HepG2 (cell line): ENCODE measurements at regions not wholly inside any gene's neighbourhood (a gene's known extent, or its start where the extent isn't known, plus 50 kb on each side); places are given as distances from the start of the nearest gene placed in this dataset.

ENCODE experiments used
- HDAC1 ChIP-seq: sonication (generic); formaldehyde crosslinking; IDR thresholded peaks from 2 replicates; pipeline ENCODE4 v1.5.1; 2020; ENCODE audit warnings: mild to moderate bottlenecking, missing genetic modification reagents
- NFKBIZ ChIP-seq: IDR thresholded peaks from 2 replicates; pipeline ENCODE4 v1.6.1; 2018; ENCODE audit warnings: missing genetic modification reagents, missing compliant biosample characterization
- PHF21A ChIP-seq: sonication (generic); formaldehyde crosslinking; IDR thresholded peaks from 2 replicates; pipeline ENCODE4 v1.5.0; 2020; ENCODE audit warnings: mild to moderate bottlenecking, missing genetic modification reagents
- RAD21 ChIP-seq: fragments of 450-650 bp; formaldehyde crosslinking; IDR thresholded peaks from 2 replicates; pipeline ENCODE4 v1.5.0; 2020; ENCODE audit warnings: mild to moderate bottlenecking
- RXRB ChIP-seq: IDR thresholded peaks from 2 replicates; pipeline ENCODE4 v1.6.1; 2016; ENCODE audit warnings: borderline replicate concordance, missing genetic modification reagents, missing compliant biosample characterization
- SOX13 ChIP-seq, 3 experiments: fragments of 450-650 bp in 1 of 3; sonication (generic) in 1 of 3; formaldehyde crosslinking in 1 of 3; IDR thresholded peaks in 2 of 3; conservative IDR thresholded peaks in 1 of 3; 2 replicates each; pipeline versions ENCODE4 v1.5.0 to v1.6.1; 2016 to 2020; ENCODE audit warnings: antibody characterized with exemption in 1 of 3, mild to moderate bottlenecking in 1 of 3, missing compliant biosample characterization in 1 of 3, missing genetic modification reagents in 1 of 3, moderate library complexity in 1 of 3
- TP53 ChIP-seq: sonication (generic); formaldehyde crosslinking; conservative IDR thresholded peaks from 2 replicates; pipeline ENCODE4 v1.4.0; 2020; ENCODE audit warnings: missing genetic modification reagents
- ZNF205 ChIP-seq: IDR thresholded peaks from 2 replicates; pipeline ENCODE4 v1.6.1; 2018; ENCODE audit warnings: missing biosample characterization, missing genetic modification reagents
- ZNF383 ChIP-seq: sonication (generic); formaldehyde crosslinking; IDR thresholded peaks from 2 replicates; pipeline ENCODE4 v1.4.0; 2020; ENCODE audit warnings: missing genetic modification reagents, mild to moderate bottlenecking, borderline replicate concordance
- ZNF761 ChIP-seq: sonication (generic); formaldehyde crosslinking; conservative IDR thresholded peaks from 2 replicates; pipeline ENCODE4 v1.4.0; 2020; ENCODE audit warnings: mild to moderate bottlenecking, missing genetic modification reagents
- ZSCAN29 ChIP-seq: sonication (generic); formaldehyde crosslinking; conservative IDR thresholded peaks from 2 replicates; pipeline ENCODE4 v1.4.0; 2020; ENCODE audit warnings: mild to moderate bottlenecking, missing genetic modification reagents
- TF ChIP-seq, protein P1 (sequence below): sonication (generic); formaldehyde crosslinking; IDR thresholded peaks from 2 replicates; pipeline ENCODE4 v1.9.0; 2021; ENCODE audit warnings: mild to moderate bottlenecking, missing genetic modification reagents
- TF ChIP-seq, protein P2 (sequence below): sonication (generic); formaldehyde crosslinking; IDR thresholded peaks from one replicate; pipeline ENCODE4 v1.5.1; 2020; ENCODE audit warnings: mild to moderate bottlenecking, missing genetic modification reagents; ENCODE audit errors: not compliant biosample characterization

DNA sequence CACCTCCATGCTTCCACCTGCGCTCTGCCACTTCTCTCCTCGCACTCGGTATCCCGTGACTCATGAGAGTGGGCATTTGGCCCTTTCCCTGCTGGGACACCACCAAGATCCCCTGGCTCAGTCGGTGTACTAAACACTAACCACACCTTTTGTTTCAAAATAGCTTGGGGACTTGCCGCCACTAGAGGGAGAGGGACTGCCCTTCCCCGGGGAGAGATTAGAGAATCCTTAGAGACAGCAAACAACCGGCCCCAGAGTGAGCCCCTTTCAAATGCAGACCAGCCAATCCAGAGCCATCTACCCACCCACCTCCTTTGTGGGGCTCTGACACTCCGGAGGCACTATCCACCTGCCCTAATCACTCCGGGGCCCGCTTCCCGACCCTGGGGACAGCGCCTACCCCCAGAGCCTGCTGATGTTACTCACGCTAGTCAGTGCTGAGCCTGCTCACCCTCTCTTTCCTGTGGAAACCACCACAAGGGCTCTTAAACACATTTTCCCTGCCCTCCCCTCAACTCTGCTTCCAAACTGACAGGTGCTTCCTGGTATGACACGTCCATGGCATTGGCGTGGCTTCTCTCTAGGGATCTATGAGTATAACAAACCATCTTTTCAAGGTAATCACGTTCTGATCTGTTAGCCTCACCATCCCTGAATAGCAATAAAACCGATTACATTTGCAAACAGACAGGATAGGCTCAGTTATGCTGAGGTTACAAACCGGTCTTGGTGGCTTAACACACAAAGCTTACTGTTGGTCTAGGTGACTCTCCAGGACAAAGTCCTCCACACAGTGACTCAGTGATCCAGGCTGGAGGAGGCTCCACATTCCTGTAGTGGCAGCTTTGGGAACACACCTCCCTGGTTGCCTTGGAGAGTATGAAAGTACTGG, 180.1 kb upstream of the MVB12B start (continued):
- TF ChIP-seq, protein P1, sequence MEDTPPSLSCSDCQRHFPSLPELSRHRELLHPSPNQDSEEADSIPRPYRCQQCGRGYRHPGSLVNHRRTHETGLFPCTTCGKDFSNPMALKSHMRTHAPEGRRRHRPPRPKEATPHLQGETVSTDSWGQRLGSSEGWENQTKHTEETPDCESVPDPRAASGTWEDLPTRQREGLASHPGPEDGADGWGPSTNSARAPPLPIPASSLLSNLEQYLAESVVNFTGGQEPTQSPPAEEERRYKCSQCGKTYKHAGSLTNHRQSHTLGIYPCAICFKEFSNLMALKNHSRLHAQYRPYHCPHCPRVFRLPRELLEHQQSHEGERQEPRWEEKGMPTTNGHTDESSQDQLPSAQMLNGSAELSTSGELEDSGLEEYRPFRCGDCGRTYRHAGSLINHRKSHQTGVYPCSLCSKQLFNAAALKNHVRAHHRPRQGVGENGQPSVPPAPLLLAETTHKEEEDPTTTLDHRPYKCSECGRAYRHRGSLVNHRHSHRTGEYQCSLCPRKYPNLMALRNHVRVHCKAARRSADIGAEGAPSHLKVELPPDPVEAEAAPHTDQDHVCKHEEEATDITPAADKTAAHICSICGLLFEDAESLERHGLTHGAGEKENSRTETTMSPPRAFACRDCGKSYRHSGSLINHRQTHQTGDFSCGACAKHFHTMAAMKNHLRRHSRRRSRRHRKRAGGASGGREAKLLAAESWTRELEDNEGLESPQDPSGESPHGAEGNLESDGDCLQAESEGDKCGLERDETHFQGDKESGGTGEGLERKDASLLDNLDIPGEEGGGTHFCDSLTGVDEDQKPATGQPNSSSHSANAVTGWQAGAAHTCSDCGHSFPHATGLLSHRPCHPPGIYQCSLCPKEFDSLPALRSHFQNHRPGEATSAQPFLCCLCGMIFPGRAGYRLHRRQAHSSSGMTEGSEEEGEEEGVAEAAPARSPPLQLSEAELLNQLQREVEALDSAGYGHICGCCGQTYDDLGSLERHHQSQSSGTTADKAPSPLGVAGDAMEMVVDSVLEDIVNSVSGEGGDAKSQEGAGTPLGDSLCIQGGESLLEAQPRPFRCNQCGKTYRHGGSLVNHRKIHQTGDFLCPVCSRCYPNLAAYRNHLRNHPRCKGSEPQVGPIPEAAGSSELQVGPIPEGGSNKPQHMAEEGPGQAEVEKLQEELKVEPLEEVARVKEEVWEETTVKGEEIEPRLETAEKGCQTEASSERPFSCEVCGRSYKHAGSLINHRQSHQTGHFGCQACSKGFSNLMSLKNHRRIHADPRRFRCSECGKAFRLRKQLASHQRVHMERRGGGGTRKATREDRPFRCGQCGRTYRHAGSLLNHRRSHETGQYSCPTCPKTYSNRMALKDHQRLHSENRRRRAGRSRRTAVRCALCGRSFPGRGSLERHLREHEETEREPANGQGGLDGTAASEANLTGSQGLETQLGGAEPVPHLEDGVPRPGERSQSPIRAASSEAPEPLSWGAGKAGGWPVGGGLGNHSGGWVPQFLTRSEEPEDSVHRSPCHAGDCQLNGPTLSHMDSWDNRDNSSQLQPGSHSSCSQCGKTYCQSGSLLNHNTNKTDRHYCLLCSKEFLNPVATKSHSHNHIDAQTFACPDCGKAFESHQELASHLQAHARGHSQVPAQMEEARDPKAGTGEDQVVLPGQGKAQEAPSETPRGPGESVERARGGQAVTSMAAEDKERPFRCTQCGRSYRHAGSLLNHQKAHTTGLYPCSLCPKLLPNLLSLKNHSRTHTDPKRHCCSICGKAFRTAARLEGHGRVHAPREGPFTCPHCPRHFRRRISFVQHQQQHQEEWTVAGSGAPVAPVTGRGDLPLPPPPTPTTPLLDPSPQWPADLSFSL = peak; percentile 71
- no peak for TF ChIP-seq TP53
- 0 out of 2 replicates have a peak, but pooled peaks have one; percentile 42 for TF ChIP-seq HDAC1 (CRISPR knock-in tag)
- TF ChIP-seq ZNF205 (CRISPR knock-in tag) = 0 out of 2 replicates have a peak, but pooled peaks have one; percentile 2
- TF ChIP-seq, protein P2, sequence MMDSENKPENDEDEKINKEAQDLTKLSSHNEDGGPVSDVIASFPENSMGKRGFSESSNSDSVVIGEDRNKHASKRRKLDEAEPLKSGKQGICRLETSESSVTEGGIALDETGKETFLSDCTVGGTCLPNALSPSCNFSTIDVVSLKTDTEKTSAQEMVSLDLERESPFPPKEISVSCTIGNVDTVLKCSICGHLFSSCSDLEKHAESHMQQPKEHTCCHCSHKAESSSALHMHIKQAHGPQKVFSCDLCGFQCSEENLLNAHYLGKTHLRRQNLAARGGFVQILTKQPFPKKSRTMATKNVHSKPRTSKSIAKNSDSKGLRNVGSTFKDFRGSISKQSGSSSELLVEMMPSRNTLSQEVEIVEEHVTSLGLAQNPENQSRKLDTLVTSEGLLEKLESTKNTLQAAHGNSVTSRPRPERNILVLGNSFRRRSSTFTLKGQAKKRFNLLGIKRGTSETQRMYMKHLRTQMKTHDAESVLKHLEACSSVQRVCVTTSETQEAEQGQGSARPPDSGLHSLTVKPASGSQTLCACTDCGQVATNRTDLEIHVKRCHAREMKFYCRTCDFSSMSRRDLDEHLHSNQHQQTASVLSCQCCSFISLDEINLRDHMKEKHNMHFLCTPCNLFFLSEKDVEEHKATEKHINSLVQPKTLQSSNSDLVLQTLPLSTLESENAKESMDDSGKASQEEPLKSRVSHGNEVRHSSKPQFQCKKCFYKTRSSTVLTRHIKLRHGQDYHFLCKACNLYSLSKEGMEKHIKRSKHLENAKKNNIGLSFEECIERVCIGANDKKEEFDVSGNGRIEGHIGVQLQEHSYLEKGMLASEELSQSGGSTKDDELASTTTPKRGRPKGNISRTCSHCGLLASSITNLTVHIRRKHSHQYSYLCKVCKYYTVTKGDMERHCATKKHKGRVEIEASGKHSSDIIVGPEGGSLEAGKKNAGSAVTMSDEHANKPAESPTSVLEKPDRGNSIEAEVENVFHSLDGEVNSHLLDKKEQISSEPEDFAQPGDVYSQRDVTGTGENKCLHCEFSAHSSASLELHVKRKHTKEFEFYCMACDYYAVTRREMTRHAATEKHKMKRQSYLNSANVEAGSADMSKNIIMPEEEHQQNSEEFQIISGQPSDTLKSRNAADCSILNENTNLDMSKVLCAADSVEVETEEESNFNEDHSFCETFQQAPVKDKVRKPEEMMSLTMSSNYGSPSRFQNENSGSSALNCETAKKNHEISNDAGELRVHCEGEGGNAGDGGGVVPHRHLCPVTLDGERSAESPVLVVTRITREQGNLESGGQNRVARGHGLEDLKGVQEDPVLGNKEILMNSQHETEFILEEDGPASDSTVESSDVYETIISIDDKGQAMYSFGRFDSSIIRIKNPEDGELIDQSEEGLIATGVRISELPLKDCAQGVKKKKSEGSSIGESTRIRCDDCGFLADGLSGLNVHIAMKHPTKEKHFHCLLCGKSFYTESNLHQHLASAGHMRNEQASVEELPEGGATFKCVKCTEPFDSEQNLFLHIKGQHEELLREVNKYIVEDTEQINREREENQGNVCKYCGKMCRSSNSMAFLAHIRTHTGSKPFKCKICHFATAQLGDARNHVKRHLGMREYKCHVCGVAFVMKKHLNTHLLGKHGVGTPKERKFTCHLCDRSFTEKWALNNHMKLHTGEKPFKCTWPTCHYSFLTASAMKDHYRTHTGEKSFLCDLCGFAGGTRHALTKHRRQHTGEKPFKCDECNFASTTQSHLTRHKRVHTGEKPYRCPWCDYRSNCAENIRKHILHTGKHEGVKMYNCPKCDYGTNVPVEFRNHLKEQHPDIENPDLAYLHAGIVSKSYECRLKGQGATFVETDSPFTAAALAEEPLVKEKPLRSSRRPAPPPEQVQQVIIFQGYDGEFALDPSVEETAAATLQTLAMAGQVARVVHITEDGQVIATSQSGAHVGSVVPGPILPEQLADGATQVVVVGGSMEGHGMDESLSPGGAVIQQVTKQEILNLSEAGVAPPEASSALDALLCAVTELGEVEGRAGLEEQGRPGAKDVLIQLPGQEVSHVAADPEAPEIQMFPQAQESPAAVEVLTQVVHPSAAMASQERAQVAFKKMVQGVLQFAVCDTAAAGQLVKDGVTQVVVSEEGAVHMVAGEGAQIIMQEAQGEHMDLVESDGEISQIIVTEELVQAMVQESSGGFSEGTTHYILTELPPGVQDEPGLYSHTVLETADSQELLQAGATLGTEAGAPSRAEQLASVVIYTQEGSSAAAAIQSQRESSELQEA (CRISPR knock-in tag) = no peak
- peak; percentile 74 for TF ChIP-seq PHF21A (CRISPR knock-in tag)
- TF ChIP-seq ZNF761 = peak; percentile 52; the same call in 1 of the 2 replicates
- TF ChIP-seq ZSCAN29 = peak; percentile 90
- peak; percentile 34; the same call in 1 of the 2 replicates for TF ChIP-seq NFKBIZ (CRISPR knock-in tag)
- TF ChIP-seq RXRB (CRISPR knock-in tag) = 0 out of 2 replicates have a peak, but pooled peaks have one; percentile 19
- 0 out of 2 replicates have a peak, but pooled peaks have one; percentile 73 for TF ChIP-seq ZNF383 (CRISPR knock-in tag)
- TF ChIP-seq SOX13 (IDR thresholded peaks at IDR 0.05) = no peak
- TF ChIP-seq SOX13 (CRISPR knock-in tag; conservative IDR thresholded peaks at IDR 0.05 in 1 of 2, IDR thresholded peaks at IDR 0.05 in 1 of 2) = peak in 1 of 2 experiments; percentile 44; a peak in 1 of 4 replicates
- peak; percentile 66; the same call in 1 of the 2 replicates for TF ChIP-seq RAD21 (CRISPR knock-in tag)
